GM12878 (cell line): ENCODE measurements at regions not wholly inside any gene's neighbourhood (a gene's known extent, or its start where the extent isn't known, plus 50 kb on each side); places are given as distances from the start of the nearest gene placed in this dataset.

Experiments used
- ATAC-seq: fragments of 200-7000 bp; cut with Tn5 transposase; 3 replicates; pipeline ENCODE4 v1.9.1; 2020; ENCODE audit warnings: mild to moderate bottlenecking, moderate library complexity
- BruUV-seq: library from RNA; stranded (reverse); fragments of 400-500 nt; replicated peaks from 2 replicates; lab custom pipeline; 2021; lab: Mats Ljungman, UMichigan
- CTCF ChIA-PET: fragments of 300-600 bp; sonication (Branson Sonifier 250); formaldehyde crosslinking; extraction: SDS; loops from one replicate; lab custom pipeline; 2021; ENCODE audit warnings: inconsistent platforms; lab: Yijun Ruan, JAX
- POLR2A ChIA-PET: fragments of 350-600 bp; formaldehyde crosslinking; extraction: SDS; loops from one replicate; lab custom pipeline; 2021; ENCODE audit warnings: inconsistent platforms; lab: Charles Lee
- RAD21 ChIA-PET: fragments of 300-600 bp; sonication (Branson Sonifier 250); formaldehyde crosslinking; loops from one replicate; lab custom pipeline; 2023; ENCODE audit warnings: antibody characterized with exemption; ENCODE audit not compliant: unreplicated experiment; lab: Charles Lee
- SMC1A ChIA-PET: fragments of 300-600 bp; sonication (Branson Sonifier 250); formaldehyde crosslinking; loops from one replicate; lab custom pipeline; 2023; ENCODE audit not compliant: unreplicated experiment, uncharacterized antibody; lab: Charles Lee
- DNase-seq: peaks from one replicate; pipeline ENCODE4 v3.0.0-alpha.2; 2011; ENCODE audit warnings: low read depth, low spot score
- FAIRE-seq: peaks from 3 replicates; lab custom pipeline; 2011; peaks lifted over from hg19 to GRCh38; lab: Jason Lieb, UNC
- H2AFZ ChIP-seq: 2 replicates; pipeline ENCODE4 v1.6.0; 2011; ENCODE audit warnings: low read depth, low read length, control low read depth; ENCODE audit not compliant: control insufficient read depth
- H3K27ac ChIP-seq: 2 replicates; pipeline ENCODE4 v1.5.1; 2011; ENCODE audit warnings: control low read depth; ENCODE audit not compliant: control insufficient read depth, insufficient read depth
- H3K27me3 ChIP-seq, 2 experiments: replicated peaks in 1 of 2; 2 replicates each; pipeline versions ENCODE4 v1.6.0 to v1.6.1; 2011; ENCODE audit warnings: low read length in 1 of 2; ENCODE audit not compliant: control insufficient read depth in 2 of 2, insufficient read depth in 2 of 2
- H3K36me3 ChIP-seq, 2 experiments: 2 replicates each; pipeline ENCODE4 v1.5.1; 2011; ENCODE audit warnings: low read length in 1 of 2; ENCODE audit not compliant: control insufficient read depth in 2 of 2, insufficient read depth in 2 of 2
- H3K4me1 ChIP-seq: 2 replicates; pipeline ENCODE4 v1.6.1; 2011; ENCODE audit warnings: mild to moderate bottlenecking, low read length, moderate library complexity, mixed read lengths; ENCODE audit not compliant: control insufficient read depth, insufficient read depth
- H3K4me2 ChIP-seq: 2 replicates; pipeline ENCODE4 v1.6.0; 2011; ENCODE audit warnings: control low read depth; ENCODE audit not compliant: control insufficient read depth, insufficient read depth
- H3K4me3 ChIP-seq: fragments of 200-600 bp; sonication (generic); 2 replicates; pipeline ENCODE4 v1.5.1; 2016
- H3K79me2 ChIP-seq: 2 replicates; pipeline ENCODE4 v1.6.0; 2011; ENCODE audit warnings: low read length; ENCODE audit not compliant: control insufficient read depth, insufficient read depth
- H3K9ac ChIP-seq: 2 replicates; pipeline ENCODE4 v1.8.0; 2011; ENCODE audit warnings: low read length, control low read depth, mixed read lengths; ENCODE audit not compliant: control insufficient read depth, insufficient read depth
- H3K9me3 ChIP-seq: replicated peaks from 3 replicates; pipeline ENCODE4 v1.5.1; 2011; ENCODE audit warnings: mild to moderate bottlenecking, low read length; ENCODE audit not compliant: control insufficient read depth, insufficient read depth
- H4K20me1 ChIP-seq: 2 replicates; pipeline ENCODE4 v1.6.0; 2011; ENCODE audit not compliant: control insufficient read depth, insufficient read depth
- CEBPB ChIP-seq, 2 experiments: fragments of 150-350 bp in 1 of 2; IDR thresholded peaks; 2 replicates each; pipeline ENCODE4 v1.6.1; 2012 to 2014; ENCODE audit warnings: low read depth in 2 of 2, low read length in 2 of 2, borderline replicate concordance in 1 of 2, inconsistent platforms in 1 of 2
- NFIC ChIP-seq: IDR thresholded peaks from 2 replicates; pipeline ENCODE4 v1.6.1; 2012; ENCODE audit warnings: low read depth, mild to moderate bottlenecking, inconsistent platforms, low read length, moderate library complexity
- NFYB ChIP-seq: IDR thresholded peaks from 2 replicates; pipeline ENCODE4 v1.6.1; 2011; ENCODE audit warnings: low read depth, mild to moderate bottlenecking, low read length, improper control_type of control experiment, moderate library complexity; ENCODE audit not compliant: insufficient read depth
- NR2F1 ChIP-seq: fragments of 450-650 bp; conservative IDR thresholded peaks from 2 replicates; pipeline ENCODE4 v1.6.1; 2017; ENCODE audit warnings: mild to moderate bottlenecking
- RAD51 ChIP-seq: fragments of 450-650 bp; IDR thresholded peaks from 2 replicates; pipeline ENCODE4 v1.6.1; 2016; ENCODE audit warnings: moderate library complexity, mild to moderate bottlenecking, inconsistent platforms
- SP1 ChIP-seq: IDR thresholded peaks from one replicate; pipeline ENCODE4 v1.6.1; 2011; ENCODE audit warnings: low read depth, low read length
- ZNF687 ChIP-seq: fragments of 450-650 bp; IDR thresholded peaks from 2 replicates; pipeline ENCODE4 v1.6.1; 2017; ENCODE audit warnings: mild to moderate bottlenecking, moderate library complexity
- WGBS: methylation state at CpG from one replicate; pipeline ENCODE4 v1.1.6; 2016; ENCODE audit warnings: low lambda C conversion rate; ENCODE audit not compliant: insufficient replicate concordance, insufficient coverage; ENCODE audit errors: missing lambda C conversion rate; 5-methylcytosine and 5-hydroxymethylcytosine counted together
- in situ Hi-C: fragments of 300-500 bp; cut with MboI; formaldehyde crosslinking; loops from 9 replicates; pipeline ENCODE4 v1.14.3; 2018; ENCODE audit warnings: mixed read lengths
- intact Hi-C: fragments of 100-400 bp; cut with micrococcal nuclease; formaldehyde crosslinking; loops from one replicate; pipeline ENCODE4 v1.14.2; 2022; ENCODE audit not compliant: unreplicated experiment
- TF ChIP-seq, protein P1 (sequence below): IDR thresholded peaks from 2 replicates; pipeline ENCODE4 v1.6.1; 2011; ENCODE audit warnings: borderline replicate concordance, low read depth, mild to moderate bottlenecking, moderate library complexity, mixed read lengths, low read length; ENCODE audit not compliant: insufficient read depth; ENCODE audit errors: extremely low read length
- TF ChIP-seq, protein P2 (sequence below): IDR thresholded peaks from 2 replicates; pipeline ENCODE4 v1.6.1; 2011; ENCODE audit warnings: borderline replicate concordance, low read depth, mild to moderate bottlenecking, moderate library complexity, low read length; ENCODE audit not compliant: insufficient read depth, poor library complexity, severe bottlenecking

DNA sequence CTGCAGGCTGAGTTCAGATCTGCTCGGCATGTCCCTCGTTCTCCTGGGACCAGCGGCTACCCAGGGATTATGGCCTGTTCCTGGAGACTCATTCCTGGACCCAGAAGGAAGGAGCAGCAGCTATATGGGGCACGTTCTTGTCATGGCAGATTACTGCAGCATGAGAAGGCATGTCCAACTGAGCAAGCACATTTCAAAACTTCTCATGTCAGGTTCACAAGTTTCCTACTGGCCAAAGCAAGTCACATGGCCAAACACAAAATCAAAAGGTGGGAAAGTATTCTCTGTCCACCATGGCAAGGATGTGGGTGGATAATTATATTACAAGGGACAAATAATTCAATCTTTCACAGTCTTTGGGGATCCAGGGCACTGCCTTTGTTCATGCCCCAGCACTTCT, 71.9 kb upstream of the C15orf39 start:
- Histone ChIP-seq H3K4me3 (no peak overlapping the region; the same call in 1 of the 2 replicates), H3K4me2 (0 out of 2 replicates have a peak overlapping the region, but pooled peaks have one; percentile 17), H4K20me1 (no peaks in the 10 kb centered on the region), H3K27me3 (no peaks in the 10 kb centered on the region), H2AFZ (no peak overlapping the region), H3K4me1 (peaks cover 66% of the 10 kb centered on the region), H3K27ac (peak overlapping the region; percentile 99), H3K9me3 (no peaks in the 10 kb centered on the region; the same call in 1 of the 3 replicates), H3K36me3 (no peaks in the 10 kb centered on the region), H3K9ac (peak overlapping the region; percentile 69), H3K79me2 (no peaks in the 10 kb centered on the region)
- in situ Hi-C loops, result no loop called here
- no peak for DNase-seq
- FAIRE-seq, result no peak
- ChIA-PET CTCF (interaction anchor here (0.8 to 4.3 kb wide), 13 partner anchors 23 to 228 kb away, joined by 3 to 36 read pairs (median 4); partner anchors contain the start of gene C15orf39), SMC1A (interaction anchor here (0.6 to 4.6 kb wide), 16 partner anchors 9 to 75 kb away, joined by 3 to 48 read pairs (median 10); partner anchors contain the start of gene C15orf39), RAD21 (interaction anchor here (1.0 to 4.8 kb wide), 14 partner anchors 16 to 324 kb away, joined by 3 to 52 read pairs (median 8); partner anchors contain the start of gene C15orf39), POLR2A (interaction anchor here (0.6 to 7.1 kb wide), 15 partner anchors 17 to 1010 kb away, joined by 3 to 49 read pairs (median 6); partner anchors contain the start of gene C15orf39)
- intact Hi-C loops, result loop anchor here (2.0 to 10.0 kb wide), 2 partner anchors 73 to 735 kb away; no protein-coding TSS in a partner anchor
- TF ChIP-seq ZNF687 (peak; percentile 35; the same call in 1 of the 2 replicates), CEBPB (IDR thresholded peaks at IDR 0.05; ENCODE audit: borderline replicate concordance in 1 of 2, low read depth in 2 of 2, low read length in 2 of 2) (no peak), NR2F1 (0 out of 2 replicates have a peak, but pooled peaks have one; percentile 1), NFIC (no peak), SP1 (no peak), RAD51 (peak; percentile 19; the same call in 1 of the 2 replicates), NFYB (peak; percentile 84)
- TF ChIP-seq, protein P1, sequence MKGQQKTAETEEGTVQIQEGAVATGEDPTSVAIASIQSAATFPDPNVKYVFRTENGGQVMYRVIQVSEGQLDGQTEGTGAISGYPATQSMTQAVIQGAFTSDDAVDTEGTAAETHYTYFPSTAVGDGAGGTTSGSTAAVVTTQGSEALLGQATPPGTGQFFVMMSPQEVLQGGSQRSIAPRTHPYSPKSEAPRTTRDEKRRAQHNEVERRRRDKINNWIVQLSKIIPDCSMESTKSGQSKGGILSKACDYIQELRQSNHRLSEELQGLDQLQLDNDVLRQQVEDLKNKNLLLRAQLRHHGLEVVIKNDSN, result peak; percentile 47
- TF ChIP-seq, protein P2, sequence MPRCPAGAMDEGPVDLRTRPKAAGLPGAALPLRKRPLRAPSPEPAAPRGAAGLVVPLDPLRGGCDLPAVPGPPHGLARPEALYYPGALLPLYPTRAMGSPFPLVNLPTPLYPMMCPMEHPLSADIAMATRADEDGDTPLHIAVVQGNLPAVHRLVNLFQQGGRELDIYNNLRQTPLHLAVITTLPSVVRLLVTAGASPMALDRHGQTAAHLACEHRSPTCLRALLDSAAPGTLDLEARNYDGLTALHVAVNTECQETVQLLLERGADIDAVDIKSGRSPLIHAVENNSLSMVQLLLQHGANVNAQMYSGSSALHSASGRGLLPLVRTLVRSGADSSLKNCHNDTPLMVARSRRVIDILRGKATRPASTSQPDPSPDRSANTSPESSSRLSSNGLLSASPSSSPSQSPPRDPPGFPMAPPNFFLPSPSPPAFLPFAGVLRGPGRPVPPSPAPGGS, result no peak
- WGBS, result 100% methylated on average over 4 of the region's 4 CpGs
- BruUV-seq, result no TSS peak
- ATAC-seq, result no peak; the same call in 2 of the 3 replicates
